A673 (cell line): ENCODE measurements at regions not wholly inside any gene's neighbourhood (a gene's known extent, or its start where the extent isn't known, plus 50 kb on each side); places are given as distances from the start of the nearest gene placed in this dataset.

Experiments
- EZH2 ChIP-seq: fragments of 200-600 bp; sonication (generic); IDR thresholded peaks from 2 replicates; pipeline ENCODE4 v1.6.1; 2017; ENCODE audit warnings: borderline replicate concordance, low read depth, mild to moderate bottlenecking, mixed read lengths, antibody characterized with exemption, low read length; ENCODE audit not compliant: poor library complexity, severe bottlenecking
- TF ChIP-seq, protein P1 (sequence below): fragments of 300-800, 200-600 bp; sonication (generic); conservative IDR thresholded peaks from 2 replicates; pipeline ENCODE4 v1.5.1; 2017; ENCODE audit warnings: low read depth, mild to moderate bottlenecking, antibody characterized with exemption, low read length, moderate library complexity, mixed read lengths

DNA sequence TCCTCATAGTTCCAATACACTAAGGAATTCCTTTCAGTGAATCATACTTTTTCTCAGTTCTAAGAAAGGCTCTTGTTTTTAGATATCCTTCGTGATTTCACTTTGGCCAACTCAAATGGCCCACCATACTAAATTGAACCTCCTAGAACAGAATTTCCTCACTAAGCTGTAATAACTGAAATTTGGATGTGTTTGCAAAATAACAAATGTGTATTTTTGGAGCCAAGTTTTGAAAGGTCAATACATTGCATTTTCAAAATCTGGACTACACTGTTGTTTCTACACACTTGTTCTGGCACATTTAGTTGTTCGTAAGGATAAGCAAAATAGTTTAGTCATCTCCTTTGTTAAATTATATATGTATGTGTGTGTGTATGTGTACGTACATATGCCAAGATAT, 439.0 kb upstream of the STXBP6 start:
- TF ChIP-seq, protein P1, sequence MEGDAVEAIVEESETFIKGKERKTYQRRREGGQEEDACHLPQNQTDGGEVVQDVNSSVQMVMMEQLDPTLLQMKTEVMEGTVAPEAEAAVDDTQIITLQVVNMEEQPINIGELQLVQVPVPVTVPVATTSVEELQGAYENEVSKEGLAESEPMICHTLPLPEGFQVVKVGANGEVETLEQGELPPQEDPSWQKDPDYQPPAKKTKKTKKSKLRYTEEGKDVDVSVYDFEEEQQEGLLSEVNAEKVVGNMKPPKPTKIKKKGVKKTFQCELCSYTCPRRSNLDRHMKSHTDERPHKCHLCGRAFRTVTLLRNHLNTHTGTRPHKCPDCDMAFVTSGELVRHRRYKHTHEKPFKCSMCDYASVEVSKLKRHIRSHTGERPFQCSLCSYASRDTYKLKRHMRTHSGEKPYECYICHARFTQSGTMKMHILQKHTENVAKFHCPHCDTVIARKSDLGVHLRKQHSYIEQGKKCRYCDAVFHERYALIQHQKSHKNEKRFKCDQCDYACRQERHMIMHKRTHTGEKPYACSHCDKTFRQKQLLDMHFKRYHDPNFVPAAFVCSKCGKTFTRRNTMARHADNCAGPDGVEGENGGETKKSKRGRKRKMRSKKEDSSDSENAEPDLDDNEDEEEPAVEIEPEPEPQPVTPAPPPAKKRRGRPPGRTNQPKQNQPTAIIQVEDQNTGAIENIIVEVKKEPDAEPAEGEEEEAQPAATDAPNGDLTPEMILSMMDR: no peak
- no peak for TF ChIP-seq EZH2
